ENCODE measurements at regions not wholly inside any gene's neighbourhood (a gene's known extent, or its start where the extent isn't known, plus 50 kb on each side); places are given as distances from the start of the nearest gene placed in this dataset.

DNA sequence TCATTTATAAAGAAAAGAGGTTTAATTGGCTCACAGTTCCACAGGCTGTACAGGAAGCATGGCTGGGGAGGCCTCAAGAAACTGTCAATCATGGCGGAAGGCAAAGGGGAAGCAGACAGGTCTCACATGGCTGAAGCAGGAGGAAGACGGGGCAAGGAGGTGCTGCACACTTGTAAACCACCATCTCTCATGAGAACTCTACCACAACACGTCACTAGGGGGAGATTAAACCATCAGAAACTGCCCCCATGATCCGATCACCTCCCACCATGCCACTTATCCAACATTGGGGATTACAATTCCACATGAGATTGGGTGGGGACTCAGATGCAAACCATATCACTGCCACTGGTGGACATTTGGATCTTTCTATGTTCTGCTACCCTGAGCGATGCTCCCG lies 351.4 kb downstream of the NPHP4 start:
- no peak for DNase-seq (ENCODE audit: low read depth in 2 of 2, low spot score in 1 of 2)

DNA sequence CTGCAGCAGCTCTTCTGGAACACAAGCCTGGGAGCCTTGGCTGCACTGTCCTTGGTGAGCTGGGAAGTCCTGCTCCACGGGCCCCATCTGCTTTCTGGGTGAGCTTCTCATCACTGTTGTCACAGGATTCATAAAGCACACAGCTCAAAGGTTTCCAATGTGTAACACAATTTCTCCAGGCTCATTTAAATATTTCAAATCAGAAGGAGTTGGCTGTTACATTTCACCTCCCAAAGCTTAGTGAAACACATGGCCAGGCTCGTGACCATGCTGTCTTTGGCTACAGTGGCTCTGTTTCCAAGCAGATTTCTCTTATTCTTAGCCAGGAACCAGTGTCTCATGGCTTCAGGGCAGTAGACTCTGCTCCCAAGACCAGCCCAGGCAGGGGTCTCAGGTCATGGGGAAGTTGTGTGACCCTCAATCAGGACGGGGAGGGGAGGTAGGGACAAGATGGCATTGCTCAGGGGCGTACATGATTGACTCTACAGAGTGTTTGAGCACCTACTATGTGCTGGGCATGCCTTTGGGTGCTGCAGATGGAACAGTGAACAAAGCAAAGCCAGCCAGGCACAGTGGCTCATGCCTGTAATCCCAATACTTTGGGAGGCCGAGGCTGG lies 353.0 kb downstream of the NPHP4 start:
- no peak for DNase-seq (ENCODE audit: low read depth in 2 of 2, low spot score in 1 of 2)

DNA sequence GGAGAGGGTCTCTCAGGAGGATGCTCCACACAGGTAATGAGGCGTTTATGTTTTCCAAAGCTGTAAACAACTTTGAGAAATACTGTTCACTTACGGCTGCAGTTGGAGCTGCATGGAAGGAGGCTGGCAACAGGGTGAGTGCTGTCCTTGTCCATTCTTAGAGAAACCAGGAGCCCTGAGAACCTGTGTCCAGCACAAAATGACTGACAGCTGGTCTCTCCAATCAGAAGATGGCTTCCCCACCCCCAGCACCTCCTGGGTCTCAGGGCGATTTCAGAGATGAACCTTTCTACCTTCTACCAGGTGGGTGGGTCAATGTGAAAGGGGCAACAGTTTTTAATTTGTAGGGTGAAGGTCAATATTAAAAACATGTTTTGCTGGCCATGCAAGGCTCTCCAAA lies 353.6 kb downstream of the NPHP4 start:
- no peak for DNase-seq (ENCODE audit: low read depth in 2 of 2, low spot score in 1 of 2)

DNA sequence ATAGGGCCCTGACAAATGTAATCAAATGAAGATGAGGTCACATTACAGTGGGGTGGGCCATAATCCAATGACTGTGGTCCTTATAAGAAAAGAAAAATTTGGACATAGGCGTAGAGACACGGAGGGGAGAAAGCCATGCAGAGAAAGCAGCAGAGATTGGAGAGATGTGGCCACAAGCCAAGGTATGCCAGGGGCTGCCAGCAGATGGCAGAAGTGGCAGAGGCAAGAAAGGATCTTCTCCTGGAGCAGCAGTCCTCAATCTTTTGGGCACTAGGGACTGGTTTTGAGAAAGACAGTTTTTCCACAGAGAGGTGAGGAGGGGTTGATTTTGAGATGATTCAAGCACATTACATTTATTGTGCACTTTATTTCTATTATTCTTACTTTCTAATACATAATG lies 355.1 kb downstream of the NPHP4 start:
- no peak for DNase-seq (ENCODE audit: low read depth in 2 of 2, low spot score in 1 of 2)

DNA sequence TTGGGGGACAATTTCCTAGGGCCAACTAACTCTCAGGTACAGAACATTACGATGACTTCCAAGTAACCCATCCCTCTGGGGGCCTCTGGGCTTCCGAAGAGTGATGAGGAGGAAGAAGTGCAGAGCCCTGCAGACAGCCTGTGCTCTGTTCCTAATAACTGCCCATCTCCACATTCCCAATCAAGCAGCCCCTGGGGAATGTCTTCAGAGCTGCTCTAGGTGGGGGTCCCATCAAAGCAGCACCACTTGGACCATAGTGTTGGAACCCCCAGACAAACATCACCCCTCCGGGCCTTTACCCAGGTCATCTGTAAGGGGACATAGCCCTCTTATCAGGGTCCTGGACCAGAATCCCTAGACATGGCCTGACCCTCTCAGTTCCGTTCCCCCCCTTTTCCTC lies 357.3 kb downstream of the NPHP4 start:
- DNase-seq (ENCODE audit: low read depth in 2 of 2, low spot score in 1 of 2) = no peak

DNA sequence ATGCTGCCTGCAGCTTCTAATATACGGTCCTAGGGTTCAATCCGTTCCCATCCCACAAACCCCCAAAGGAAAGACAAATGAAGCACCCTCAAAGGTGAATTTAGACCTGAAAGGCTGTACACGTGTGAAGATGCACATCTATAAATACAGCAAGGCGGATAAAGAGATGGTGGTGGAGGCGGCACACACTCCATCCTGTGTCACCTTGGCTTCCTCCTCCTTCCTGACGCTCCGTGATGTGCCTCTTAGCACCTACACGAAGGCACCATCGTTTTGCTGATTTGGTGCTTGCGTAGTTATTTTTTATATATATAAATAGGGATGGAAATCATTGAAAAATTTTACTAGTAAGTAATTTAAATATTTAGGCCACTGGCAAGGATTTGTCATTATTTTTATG lies 359.4 kb downstream of the NPHP4 start:
- DNase-seq (ENCODE audit: low read depth in 2 of 2, low spot score in 1 of 2) = no peak

DNA sequence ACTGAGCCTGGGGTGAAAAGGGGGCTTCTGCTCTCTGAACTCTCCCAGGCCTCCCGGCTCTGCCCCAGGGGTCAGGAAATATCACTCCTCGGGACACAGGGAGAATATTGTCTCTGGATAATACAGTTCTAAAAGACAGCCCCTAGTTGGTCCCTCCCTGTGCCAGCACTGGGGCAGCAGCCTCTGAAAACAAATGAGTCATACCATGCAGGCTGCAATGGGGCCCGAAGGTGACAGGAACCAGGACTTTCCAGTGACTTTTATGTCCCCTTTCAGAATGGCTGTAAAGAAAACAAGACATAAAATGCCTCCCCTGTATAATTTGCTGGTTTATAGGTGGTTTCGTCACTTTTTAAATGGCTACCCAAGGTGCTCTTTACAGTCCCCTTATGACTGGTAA lies 360.0 kb downstream of the NPHP4 start:
- no peak for DNase-seq (ENCODE audit: low read depth in 2 of 2, low spot score in 1 of 2)

DNA sequence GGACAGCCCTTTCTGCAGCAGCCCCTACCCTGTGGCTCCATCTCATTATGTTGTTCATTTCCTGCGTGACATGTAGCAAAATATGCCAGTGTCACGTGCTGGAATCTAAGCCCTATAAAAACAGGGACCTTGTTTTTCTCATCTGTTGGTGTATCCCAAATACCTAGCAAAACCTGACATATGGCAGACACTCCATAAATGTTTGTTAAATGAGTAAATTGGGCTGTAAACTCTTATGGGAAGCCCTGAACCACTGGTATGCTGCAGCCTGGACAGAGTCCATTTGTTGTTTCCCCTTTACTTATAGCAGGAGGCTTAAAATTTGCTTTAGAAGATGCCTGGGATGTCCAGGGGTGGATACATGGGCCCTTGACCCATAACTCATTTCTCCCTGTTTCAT lies 363.8 kb downstream of the NPHP4 start:
- DNase-seq (ENCODE audit: low read depth in 2 of 2, low spot score in 1 of 2) = no peak

DNA sequence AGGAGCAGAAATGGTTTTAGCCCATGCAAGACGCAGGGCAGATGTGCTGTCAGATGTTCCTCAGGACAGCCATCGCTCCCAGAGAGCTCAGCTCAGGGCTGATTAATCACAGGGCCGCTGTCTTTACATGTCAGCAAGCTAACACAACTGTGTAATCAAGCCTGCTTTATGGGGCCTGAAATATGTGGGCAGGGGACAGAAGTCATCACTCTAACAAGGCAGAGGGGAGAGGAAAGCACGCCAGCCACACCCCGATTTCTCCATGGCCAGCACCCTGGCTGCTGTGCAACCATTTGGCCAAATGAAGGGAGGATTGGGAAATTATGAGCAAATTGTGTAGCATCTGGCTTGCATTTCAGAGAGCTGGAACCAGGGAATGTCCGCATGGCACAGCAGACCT lies 368.8 kb downstream of the NPHP4 start:
- no peak for DNase-seq (ENCODE audit: low read depth in 2 of 2, low spot score in 1 of 2)

DNA sequence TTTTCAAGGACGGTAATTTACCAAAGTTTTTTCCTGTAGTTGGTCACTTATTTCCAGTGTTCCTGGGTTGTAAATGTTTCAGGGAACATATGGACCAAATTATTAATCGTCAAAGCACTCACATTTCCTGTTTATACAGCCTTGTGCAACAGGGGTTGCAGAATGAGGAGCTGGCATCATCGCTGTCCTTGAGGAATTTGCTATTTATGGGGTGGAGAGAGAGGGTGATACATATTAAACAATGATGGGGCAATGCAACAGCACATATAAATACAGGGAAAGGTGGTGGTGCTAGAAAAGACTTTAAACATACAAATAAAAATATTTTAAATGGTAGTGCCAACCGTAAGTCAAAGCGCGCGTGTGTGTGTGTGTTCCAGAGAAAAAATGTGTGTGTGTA lies 369.8 kb downstream of the NPHP4 start:
- DNase-seq (ENCODE audit: low read depth in 2 of 2, low spot score in 1 of 2) = no peak

DNA sequence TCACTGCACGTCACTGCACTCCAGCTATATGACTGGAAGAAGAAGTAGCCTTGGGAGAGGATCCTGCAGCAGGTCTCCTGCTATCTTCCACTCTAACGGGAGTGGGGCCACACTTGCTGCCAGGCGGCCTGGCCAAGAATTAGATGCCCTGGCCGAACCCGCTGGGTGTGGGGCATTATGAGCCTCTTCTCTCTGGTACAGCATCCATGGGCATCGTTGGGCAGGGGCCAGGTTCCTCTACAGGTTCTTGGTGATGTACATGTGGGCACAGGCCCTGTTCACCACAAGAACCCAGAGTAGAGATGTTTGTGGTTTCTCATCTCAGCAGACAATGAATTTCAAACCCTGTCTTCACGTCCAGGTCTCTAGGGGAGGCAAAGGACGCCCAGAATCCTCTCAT lies 370.5 kb downstream of the NPHP4 start:
- no peak for DNase-seq (ENCODE audit: low read depth in 2 of 2, low spot score in 1 of 2)

DNA sequence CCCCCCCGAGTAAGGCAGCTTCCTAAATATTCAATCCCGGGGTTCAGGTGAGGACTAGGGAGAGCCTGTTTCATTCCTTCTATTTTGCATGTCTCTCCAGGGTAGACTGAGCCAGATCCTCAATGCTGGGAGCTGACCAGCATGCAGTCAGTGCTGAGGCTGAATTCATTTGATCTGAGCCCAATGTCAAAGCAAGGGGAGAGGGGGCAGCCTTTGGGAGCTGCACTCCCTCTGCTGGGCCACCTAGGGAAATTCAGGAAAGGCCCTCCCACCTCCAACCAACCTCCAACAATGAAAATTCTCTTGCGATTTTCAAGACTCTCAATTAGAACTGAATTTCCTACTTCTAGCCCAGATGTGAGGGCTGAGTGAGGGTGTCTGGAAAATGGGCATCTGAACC lies 371.2 kb downstream of the NPHP4 start:
- no peak for DNase-seq (ENCODE audit: low read depth in 2 of 2, low spot score in 1 of 2)

DNA sequence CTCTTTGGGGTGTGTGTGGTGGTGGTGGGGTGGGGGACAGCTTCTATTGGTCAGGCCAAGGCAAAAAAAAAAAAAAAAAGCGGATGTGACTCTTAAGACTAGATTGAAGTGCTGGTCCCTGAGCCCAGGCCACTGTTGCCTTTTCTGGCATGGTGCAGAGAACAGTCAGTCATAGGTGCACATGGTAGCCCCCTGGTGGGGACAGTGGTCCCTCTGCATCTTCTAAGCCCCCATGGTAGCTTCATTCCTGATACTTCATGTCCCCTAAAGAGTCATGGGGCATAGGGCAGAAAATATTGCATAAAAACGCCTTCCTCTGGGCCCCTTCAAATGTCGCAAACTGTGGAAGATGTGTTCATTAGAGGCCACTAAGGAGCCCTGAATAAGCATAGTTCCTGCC lies 371.8 kb downstream of the NPHP4 start:
- DNase-seq (ENCODE audit: low read depth in 2 of 2, low spot score in 1 of 2) = no peak

DNA sequence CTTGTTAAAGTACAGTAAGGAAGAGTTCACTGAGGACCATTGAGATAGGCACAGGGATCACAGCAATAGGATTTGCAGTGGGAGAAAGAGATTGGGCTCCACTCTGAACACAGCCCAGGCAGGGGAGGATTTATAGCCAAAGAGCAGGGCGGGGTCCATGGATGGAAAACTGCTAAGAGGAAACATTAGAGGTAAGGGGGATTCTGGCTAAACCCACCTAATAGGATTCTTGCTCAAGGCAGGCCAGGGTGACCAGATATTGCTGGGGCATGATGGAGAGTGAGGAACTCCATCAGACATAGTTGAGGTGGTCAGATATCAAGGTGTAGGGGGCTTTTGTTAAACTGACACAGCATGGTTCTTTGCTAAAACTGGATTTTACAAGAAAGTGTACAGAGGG lies 372.8 kb downstream of the NPHP4 start:
- no peak for DNase-seq (ENCODE audit: low read depth in 2 of 2, low spot score in 1 of 2)

DNA sequence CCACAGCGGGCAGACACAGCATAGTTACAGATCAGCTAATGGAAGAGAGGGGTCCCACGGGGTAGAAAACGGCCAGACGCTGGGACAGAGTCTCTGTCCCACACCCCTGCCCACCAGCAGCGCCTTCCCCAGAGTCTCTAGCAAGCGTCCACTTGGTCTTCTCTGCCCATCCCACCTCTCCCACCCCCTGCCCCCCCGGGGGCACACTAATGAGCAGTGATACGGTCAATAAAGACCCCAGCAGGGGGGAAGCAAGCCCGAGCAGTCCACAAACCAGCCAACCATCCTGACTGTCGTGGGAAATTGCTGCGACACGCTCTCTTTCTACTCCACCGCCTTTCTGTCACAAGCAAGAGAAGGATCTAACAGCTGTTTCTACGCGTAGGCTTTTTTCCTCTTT lies 374.7 kb downstream of the NPHP4 start:
- no peak for DNase-seq (ENCODE audit: low read depth in 2 of 2, low spot score in 1 of 2)

DNA sequence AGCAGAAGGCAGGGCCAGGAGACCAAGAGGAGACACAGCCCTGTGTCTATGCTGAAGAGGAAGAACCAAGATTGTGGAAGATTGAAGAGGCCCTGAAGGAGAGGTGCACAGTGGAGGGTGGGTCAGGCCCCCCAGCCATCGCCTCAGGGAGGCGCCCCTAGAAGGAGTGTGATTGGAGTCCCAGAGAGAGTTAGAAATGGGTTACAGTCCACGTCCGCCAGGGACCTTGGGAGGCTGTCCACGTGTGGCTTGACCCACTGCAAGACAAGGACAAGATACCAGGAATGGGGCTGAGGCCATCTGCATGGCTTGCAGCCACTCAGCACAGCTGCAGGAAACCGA lies 375.1 kb downstream of the NPHP4 start:
- no peak for DNase-seq (ENCODE audit: low read depth in 2 of 2, low spot score in 1 of 2)

DNA sequence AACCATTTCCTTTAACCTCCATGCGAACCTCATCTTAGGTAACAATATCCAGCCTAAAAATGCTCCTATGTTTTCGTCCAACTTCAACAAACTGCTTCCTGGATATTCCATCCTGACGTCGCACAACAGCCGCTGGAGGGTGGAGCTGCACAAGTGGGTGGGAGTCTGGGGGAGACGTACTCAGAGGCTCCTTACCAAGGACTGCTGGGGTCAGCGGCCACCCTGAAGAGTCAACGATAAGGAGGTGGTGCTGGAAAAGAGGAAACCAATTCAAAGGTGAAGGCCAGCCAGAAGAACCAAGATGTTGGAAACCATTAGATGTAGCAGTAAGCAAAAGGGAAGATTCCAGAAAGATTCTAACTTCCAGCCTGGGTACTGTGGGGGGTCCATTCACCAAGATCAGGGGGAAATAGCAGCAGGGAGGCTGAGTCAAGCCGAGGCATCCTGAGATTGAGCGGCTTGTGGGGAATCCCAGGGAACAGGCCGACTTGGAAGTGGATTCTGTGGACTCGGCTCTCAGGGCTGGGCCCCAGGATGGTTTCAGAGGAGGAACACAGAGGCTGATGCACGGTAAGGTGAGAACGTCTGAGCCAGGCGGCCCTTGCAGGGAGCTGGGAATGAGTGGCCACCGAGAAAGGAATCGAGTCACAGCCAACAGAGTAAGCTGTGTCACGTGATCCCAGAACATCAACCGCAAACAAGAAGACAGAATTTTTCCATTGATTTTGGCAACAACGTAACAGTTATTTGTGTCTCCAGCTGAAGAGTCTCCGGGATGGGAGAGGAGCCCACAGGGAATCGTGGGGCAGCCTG lies 375.7 kb downstream of the NPHP4 start:
- no peak for DNase-seq (ENCODE audit: low read depth in 2 of 2, low spot score in 1 of 2)

DNA sequence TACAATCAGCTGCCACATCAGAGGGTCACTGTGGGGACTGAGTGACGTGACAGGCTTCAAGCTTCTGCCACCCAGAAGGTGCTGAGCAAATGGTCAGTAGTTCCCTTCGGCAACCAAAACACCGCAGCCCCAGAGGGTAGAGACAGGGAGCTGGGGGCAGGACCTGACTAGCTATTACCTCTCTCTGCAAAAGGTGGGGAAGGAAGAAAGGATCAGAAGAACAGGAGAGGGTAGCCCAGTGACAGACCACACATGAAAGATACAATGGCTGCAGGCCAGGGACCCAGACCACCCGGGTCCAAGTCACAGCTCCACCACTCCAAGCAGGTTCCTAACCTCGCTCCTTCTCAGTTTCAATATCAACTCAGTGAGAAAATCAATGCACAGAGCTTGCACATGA lies 377.1 kb downstream of the NPHP4 start:
- no peak for DNase-seq (ENCODE audit: low read depth in 2 of 2, low spot score in 1 of 2)

DNA sequence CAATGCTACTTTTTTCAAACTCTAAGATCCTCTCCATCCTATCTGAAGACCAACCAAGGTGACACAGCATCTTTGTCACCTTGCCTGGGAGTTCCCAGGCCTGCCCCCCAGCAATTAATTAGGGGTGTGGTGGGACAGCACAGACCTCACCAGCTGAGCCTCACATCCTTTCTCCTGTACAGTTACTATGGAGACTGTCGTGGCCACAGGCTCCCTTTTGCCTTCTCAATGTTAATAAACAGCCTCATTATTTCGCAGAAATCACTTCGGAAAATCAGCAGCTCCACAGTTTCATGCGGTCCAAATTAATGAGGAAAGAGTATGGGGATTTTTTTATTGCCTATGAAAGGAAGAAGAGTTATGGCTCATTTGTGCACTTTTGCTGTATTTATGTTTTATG lies 378.3 kb downstream of the NPHP4 start:
- DNase-seq (ENCODE audit: low read depth in 2 of 2, low spot score in 1 of 2) = no peak

DNA sequence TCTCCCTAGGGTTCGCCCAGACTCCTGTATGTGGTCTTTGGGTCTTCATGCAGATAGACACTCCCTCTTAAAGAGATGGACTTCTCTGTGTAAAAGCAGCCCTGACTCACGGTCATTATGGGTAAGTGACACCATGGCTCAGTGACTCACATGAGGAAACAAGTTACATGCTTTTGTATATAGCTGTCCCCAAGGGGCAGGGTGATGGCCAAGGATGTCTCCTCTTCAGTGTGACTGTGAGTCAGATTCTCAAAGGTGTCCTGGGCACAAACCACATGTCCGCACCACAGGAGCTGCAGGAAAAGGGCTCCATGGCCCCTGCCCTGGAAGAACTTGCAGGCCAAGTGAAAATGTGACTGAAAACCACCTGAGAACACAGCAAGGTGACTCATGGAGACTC lies 380.4 kb downstream of the NPHP4 start:
- DNase-seq (ENCODE audit: low read depth in 2 of 2, low spot score in 1 of 2) = no peak

DNA sequence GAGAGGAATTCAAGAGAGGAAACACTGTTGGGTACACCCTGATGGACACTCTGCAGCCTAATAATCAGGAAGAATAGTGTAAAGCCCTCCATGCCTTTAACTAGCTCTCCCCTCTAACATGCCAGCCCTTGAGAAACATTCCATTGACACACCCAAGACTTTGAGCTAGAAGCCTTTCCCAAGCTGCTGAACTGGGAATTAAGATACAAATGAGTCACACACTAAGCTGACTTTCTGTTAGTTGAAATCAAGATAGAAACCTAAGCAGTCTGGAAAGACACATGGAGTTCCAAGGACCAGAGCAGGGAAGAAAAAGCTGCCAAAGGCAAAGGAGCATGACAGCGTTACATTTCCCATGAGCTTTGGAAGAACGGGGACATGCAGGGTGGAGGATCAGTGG lies 380.8 kb downstream of the NPHP4 start:
- no peak for DNase-seq (ENCODE audit: low read depth in 2 of 2, low spot score in 1 of 2)

DNA sequence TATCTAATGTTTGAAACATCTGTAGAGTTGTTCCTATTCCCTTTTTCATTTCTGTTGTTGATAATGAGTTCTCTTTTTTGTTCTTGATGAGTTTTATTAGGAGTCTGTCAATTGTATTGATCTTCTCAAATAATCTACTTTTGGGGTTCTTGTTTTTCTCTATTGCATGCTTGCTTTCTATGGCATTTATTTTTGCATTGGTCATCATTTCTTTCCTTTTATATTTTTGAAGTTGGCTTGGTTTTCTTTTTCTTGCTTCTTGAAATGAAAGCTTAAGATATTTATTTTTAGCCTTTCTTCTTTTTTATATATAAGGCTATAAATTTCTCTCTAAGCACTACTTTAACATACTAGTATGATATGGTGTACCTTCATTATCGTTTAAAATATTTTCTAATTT lies 381.8 kb downstream of the NPHP4 start:
- no peak for DNase-seq (ENCODE audit: low read depth in 2 of 2, low spot score in 1 of 2)

DNA sequence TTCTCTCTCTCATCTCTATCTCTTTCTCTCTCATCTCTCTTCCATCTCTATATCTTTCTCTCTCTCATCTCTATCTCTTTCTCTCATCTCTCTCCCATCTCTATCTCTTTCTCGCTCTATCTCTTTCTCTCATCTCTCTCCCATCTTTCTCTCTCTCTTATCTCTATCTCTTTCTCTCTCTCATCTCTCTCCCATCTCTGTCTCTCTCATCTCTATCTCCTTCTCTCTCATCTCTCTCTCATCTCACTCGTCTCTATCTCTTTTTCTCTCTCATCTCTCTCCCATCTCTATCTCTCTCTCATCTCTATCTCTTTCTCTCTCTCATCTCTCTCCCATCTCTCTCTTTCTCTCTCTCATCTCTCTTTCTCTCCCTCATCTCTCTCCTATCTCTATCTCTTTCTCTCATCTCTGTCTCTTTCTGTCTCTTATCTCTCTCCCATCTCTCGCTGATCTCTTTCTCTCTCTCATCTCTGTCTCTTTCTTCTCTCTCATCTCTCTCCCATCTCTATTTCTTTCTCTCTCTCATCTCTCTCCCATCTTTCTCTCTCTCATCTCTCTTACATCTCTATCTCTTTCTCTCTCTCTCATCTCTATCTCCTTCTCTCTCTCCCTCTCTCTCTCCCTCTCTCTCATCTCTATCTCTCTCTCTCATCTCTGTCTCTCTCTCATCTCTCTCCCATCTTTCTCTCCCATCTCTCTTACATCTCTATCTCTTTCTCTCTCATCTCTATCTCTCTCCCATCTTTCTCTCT lies 388.7 kb downstream of the NPHP4 start:
- DNase-seq (ENCODE audit: low read depth in 2 of 2, low spot score in 1 of 2) = no peak

Measured in stimulated activated CD8-positive, alpha-beta memory T cell treated with anti-CD3 and anti-CD28 coated beads, Interleukin-4, amount 100 ng/mL, for 4 hours (primary cell).